ENCODE measurements at regions not wholly inside any gene's neighbourhood (a gene's known extent, or its start where the extent isn't known, plus 50 kb on each side); places are given as distances from the start of the nearest gene placed in this dataset.

GRCh38 chr17:70259400-70259799 is 90.1 kb downstream of the KCNJ2 start:
- TF ChIP-seq CTCF (IDR thresholded peaks at IDR 0.05; ENCODE audit: insufficient read depth, low read length) (no peak), SPI1 (IDR thresholded peaks at IDR 0.05; ENCODE audit: borderline replicate concordance, low read depth) (no peak), GABPA (IDR thresholded peaks at IDR 0.05; ENCODE audit: low read depth) (no peak), REST (IDR thresholded peaks at IDR 0.05; ENCODE audit: insufficient replicate concordance, low read depth) (no peak), POLR2AphosphoS5 (IDR thresholded peaks at IDR 0.05; ENCODE audit: low read depth) (no peak)

Measured in HL-60 (cell line).